ENCODE measurements at regions not wholly inside any gene's neighbourhood (a gene's known extent, or its start where the extent isn't known, plus 50 kb on each side); places are given as distances from the start of the nearest gene placed in this dataset.

- DNase-seq, result no peak
These were observed 687.9 kb upstream of the CITED2 start for GRCh38 chr6:140062043-140063020.

GRCh38 chr6:140061110-140062042 lies 686.9 kb upstream of the CITED2 start:
- no peak for DNase-seq

- no peak for DNase-seq
These were observed 685.5 kb upstream of the CITED2 start for GRCh38 chr6:140059947-140060346.

GRCh38 chr6:140058863-140059262 lies 684.4 kb upstream of the CITED2 start:
- no peak for DNase-seq

- DNase-seq, result no peak
These were observed 678.6 kb upstream of the CITED2 start for GRCh38 chr6:140052736-140053729.

GRCh38 chr6:140051521-140052512 lies 677.4 kb upstream of the CITED2 start:
- DNase-seq, result no peak

GRCh38 chr6:140050101-140050995 lies 675.9 kb upstream of the CITED2 start:
- no peak for DNase-seq

- no peak for DNase-seq
These were observed 674.8 kb upstream of the CITED2 start for GRCh38 chr6:140049251-140049650.

- DNase-seq, result no peak
These were observed 673.8 kb upstream of the CITED2 start for GRCh38 chr6:140048202-140048790.

- no peak for DNase-seq
These were observed 672.9 kb upstream of the CITED2 start for GRCh38 chr6:140047321-140047720.

- no peak for DNase-seq
These were observed 671.7 kb upstream of the CITED2 start for GRCh38 chr6:140046016-140046632.

- no peak for DNase-seq
These were observed 670.7 kb upstream of the CITED2 start for GRCh38 chr6:140045116-140045515.

- DNase-seq, result no peak
These were observed 670.2 kb upstream of the CITED2 start for GRCh38 chr6:140044626-140045025.

- no peak for DNase-seq
These were observed 669.4 kb upstream of the CITED2 start for GRCh38 chr6:140043762-140044378.

- DNase-seq, result no peak
These were observed 668.9 kb upstream of the CITED2 start for GRCh38 chr6:140043357-140043756.

GRCh38 chr6:140041571-140042332 lies 667.3 kb upstream of the CITED2 start:
- DNase-seq, result no peak

GRCh38 chr6:140041056-140041455 lies 666.6 kb upstream of the CITED2 start:
- DNase-seq, result no peak

- no peak for DNase-seq
These were observed 665.9 kb upstream of the CITED2 start for GRCh38 chr6:140040396-140040795.

All from activated T-cell treated with anti-CD3 and anti-CD28 coated beads, Interleukin-2, amount 50 U/mL, for 48 hours (primary cell).